ENCODE measurements at regions not wholly inside any gene's neighbourhood (a gene's known extent, or its start where the extent isn't known, plus 50 kb on each side); places are given as distances from the start of the nearest gene placed in this dataset.

DNA sequence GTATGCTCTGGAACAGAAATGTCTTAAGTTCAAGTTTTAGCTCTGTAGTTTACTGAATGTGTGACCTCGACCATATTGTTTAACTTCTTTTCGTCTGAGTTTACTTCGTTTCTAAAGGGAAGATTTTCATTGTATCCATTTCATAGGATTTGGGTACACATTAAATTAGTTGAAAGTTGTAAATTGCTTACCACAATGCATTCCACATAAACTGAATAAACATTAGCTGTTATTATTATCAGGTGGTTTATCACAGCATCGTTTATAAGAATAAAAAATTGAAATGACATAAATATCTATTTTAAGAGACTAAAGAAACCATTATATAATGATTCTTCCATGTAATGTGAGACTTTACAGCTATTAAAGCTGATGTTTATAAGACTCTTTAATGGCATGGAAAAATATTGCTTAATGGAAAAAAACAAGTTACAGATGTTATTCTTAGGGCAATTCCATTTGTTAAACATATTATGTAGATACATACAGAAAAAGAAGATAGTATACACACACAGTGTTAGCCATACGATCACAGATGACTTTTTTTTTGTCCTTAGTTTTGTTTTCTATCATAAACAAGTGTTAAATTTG lies 342.3 kb upstream of the SGO1 start:
- Histone ChIP-seq H3K9me3 (replicated peaks; ENCODE audit: insufficient read depth, low read length) (no peaks in the 10 kb centered on the region), H3K27me3 (replicated peaks; ENCODE audit: insufficient read depth, low read length) (no peaks in the 10 kb centered on the region), H3K79me2 (ENCODE audit: low read length) (no peaks in the 10 kb centered on the region), H3K4me2 (ENCODE audit: low read depth, low read length) (no peak overlapping the region), H3K4me1 (ENCODE audit: low read length) (0 out of 2 replicates have a peak, but pooled peaks cover 12% of the 10 kb centered on the region), H3K9me2 (replicated peaks; ENCODE audit: insufficient read depth, low read length) (no peaks in the 10 kb centered on the region), H3K27ac (ENCODE audit: low read length) (no peak overlapping the region), H2AFZ (ENCODE audit: low read length) (no peak overlapping the region), H4K20me1 (ENCODE audit: insufficient read depth, low read length) (no peaks in the 10 kb centered on the region), H3K9ac (ENCODE audit: low read length) (no peak overlapping the region), H3K36me3 (replicated peaks; ENCODE audit: insufficient read depth, low read length) (no peaks in the 10 kb centered on the region), H3F3A (ENCODE audit: insufficient read depth, low read length) (no peaks in the 10 kb centered on the region), H3K4me3 (ENCODE audit: low read length) (no peak overlapping the region)
- TF ChIP-seq EZH2phosphoT487 (IDR thresholded peaks at IDR 0.05; ENCODE audit: low read length) (no peak), EZH2 (optimal IDR thresholded peaks at IDR 0.05; ENCODE audit: low read depth, low read length) (no peak)
- TF ChIP-seq, protein P1, sequence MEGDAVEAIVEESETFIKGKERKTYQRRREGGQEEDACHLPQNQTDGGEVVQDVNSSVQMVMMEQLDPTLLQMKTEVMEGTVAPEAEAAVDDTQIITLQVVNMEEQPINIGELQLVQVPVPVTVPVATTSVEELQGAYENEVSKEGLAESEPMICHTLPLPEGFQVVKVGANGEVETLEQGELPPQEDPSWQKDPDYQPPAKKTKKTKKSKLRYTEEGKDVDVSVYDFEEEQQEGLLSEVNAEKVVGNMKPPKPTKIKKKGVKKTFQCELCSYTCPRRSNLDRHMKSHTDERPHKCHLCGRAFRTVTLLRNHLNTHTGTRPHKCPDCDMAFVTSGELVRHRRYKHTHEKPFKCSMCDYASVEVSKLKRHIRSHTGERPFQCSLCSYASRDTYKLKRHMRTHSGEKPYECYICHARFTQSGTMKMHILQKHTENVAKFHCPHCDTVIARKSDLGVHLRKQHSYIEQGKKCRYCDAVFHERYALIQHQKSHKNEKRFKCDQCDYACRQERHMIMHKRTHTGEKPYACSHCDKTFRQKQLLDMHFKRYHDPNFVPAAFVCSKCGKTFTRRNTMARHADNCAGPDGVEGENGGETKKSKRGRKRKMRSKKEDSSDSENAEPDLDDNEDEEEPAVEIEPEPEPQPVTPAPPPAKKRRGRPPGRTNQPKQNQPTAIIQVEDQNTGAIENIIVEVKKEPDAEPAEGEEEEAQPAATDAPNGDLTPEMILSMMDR (IDR thresholded peaks at IDR 0.05; ENCODE audit: low read length), result no peak
- no peak for DNase-seq

GRCh38 chr3:20527368-20527767 lies 341.4 kb upstream of the SGO1 start:
- TF ChIP-seq, protein P1 (IDR thresholded peaks at IDR 0.05; ENCODE audit: low read length), result no peak
- no peak for TF ChIP-seq EZH2 (optimal IDR thresholded peaks at IDR 0.05; ENCODE audit: low read depth, low read length)
- TF ChIP-seq EZH2phosphoT487 (IDR thresholded peaks at IDR 0.05; ENCODE audit: low read length), result no peak
- H3K27me3 ChIP-seq (replicated peaks; ENCODE audit: insufficient read depth, low read length), result no peaks in the 10 kb centered on the region
- H3K9me3 ChIP-seq (replicated peaks; ENCODE audit: insufficient read depth, low read length), result no peaks in the 10 kb centered on the region
- no peak overlapping the region for H3K9ac ChIP-seq (ENCODE audit: low read length)
- H3K79me2 ChIP-seq (ENCODE audit: low read length), result no peaks in the 10 kb centered on the region
- H3K4me2 ChIP-seq (ENCODE audit: low read depth, low read length), result no peak overlapping the region
- H2AFZ ChIP-seq (ENCODE audit: low read length), result no peak overlapping the region
- 0 out of 2 replicates have a peak, but pooled peaks cover 3% of the 10 kb centered on the region for H3K4me1 ChIP-seq (ENCODE audit: low read length)
- H3K4me3 ChIP-seq (ENCODE audit: low read length), result no peak overlapping the region
- no peaks in the 10 kb centered on the region for H3K36me3 ChIP-seq (replicated peaks; ENCODE audit: insufficient read depth, low read length)
- no peaks in the 10 kb centered on the region for H4K20me1 ChIP-seq (ENCODE audit: insufficient read depth, low read length)
- H3K9me2 ChIP-seq (replicated peaks; ENCODE audit: insufficient read depth, low read length), result no peaks in the 10 kb centered on the region
- H3K27ac ChIP-seq (ENCODE audit: low read length), result no peak overlapping the region
- DNase-seq, result no peak
- H3F3A ChIP-seq (ENCODE audit: insufficient read depth, low read length), result no peaks in the 10 kb centered on the region

DNA sequence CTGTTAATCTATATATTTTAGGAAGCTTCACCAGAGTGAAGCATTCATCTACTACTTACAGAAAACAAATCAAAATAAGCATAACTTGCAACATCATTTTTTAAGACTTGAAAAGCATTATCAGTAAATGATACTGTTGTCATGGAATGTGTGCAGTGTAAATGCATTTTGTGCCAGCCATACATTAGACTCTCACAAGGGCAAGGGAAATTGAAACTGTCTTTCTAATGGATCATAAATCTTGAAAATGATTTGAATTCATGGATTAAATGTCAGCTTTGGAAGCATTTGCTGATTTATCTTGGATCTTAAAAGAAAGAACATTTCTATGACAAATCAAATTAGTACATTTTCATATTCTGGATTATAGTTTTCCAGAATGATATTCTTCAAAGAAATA lies 338.3 kb upstream of the SGO1 start:
- Histone ChIP-seq H2AFZ (ENCODE audit: low read length) (no peak overlapping the region), H3K36me3 (replicated peaks; ENCODE audit: insufficient read depth, low read length) (no peaks in the 10 kb centered on the region)

More for the DNA sequence above, 338.3 kb upstream of the SGO1 start:
- TF ChIP-seq EZH2phosphoT487 (IDR thresholded peaks at IDR 0.05; ENCODE audit: low read length), result no peak
- no peak for TF ChIP-seq EZH2 (optimal IDR thresholded peaks at IDR 0.05; ENCODE audit: low read depth, low read length)
- TF ChIP-seq, protein P1 (IDR thresholded peaks at IDR 0.05; ENCODE audit: low read length), result no peak
- Histone ChIP-seq H3K4me1 (ENCODE audit: low read length) (no peaks in the 10 kb centered on the region), H3F3A (ENCODE audit: insufficient read depth, low read length) (no peaks in the 10 kb centered on the region), H3K79me2 (ENCODE audit: low read length) (no peaks in the 10 kb centered on the region), H3K9me2 (replicated peaks; ENCODE audit: insufficient read depth, low read length) (no peaks in the 10 kb centered on the region), H3K27me3 (replicated peaks; ENCODE audit: insufficient read depth, low read length) (no peaks in the 10 kb centered on the region), H3K9me3 (replicated peaks; ENCODE audit: insufficient read depth, low read length) (no peaks in the 10 kb centered on the region), H3K4me2 (ENCODE audit: low read depth, low read length) (no peak overlapping the region), H4K20me1 (ENCODE audit: insufficient read depth, low read length) (no peaks in the 10 kb centered on the region), H3K4me3 (ENCODE audit: low read length) (no peak overlapping the region), H3K9ac (ENCODE audit: low read length) (no peak overlapping the region), H3K27ac (ENCODE audit: low read length) (no peak overlapping the region)
- no peak for DNase-seq
